Ishikawa (cell line): ENCODE measurements at regions not wholly inside any gene's neighbourhood (a gene's known extent, or its start where the extent isn't known, plus 50 kb on each side); places are given as distances from the start of the nearest gene placed in this dataset.

ENCODE experiments used
- EP300 ChIP-seq: IDR thresholded peaks from 2 replicates; pipeline ENCODE4 v1.6.1; 2012; ENCODE audit warnings: borderline replicate concordance
- MAX ChIP-seq: IDR thresholded peaks from 2 replicates; pipeline ENCODE4 v1.6.1; 2012
- RAD21 ChIP-seq: IDR thresholded peaks from 2 replicates; pipeline ENCODE4 v1.6.1; 2012; ENCODE audit warnings: low read depth

- TF ChIP-seq EP300 = no peak
- no peak for TF ChIP-seq MAX
- no peak for TF ChIP-seq RAD21
Measured at GRCh38 chr11:130814440-130815096, 101.7 kb downstream of the SNX19 start.
